HG03521 (cell line): ENCODE measurements at regions not wholly inside any gene's neighbourhood (a gene's known extent, or its start where the extent isn't known, plus 50 kb on each side); places are given as distances from the start of the nearest gene placed in this dataset.

Experiments
- ATAC-seq: cut with Tn5 transposase; IDR thresholded peaks from one replicate; pipeline ENCODE4 v1.9.1; 2021; ENCODE audit warnings: mild to moderate bottlenecking, moderate library complexity; ENCODE audit not compliant: unreplicated experiment

DNA sequence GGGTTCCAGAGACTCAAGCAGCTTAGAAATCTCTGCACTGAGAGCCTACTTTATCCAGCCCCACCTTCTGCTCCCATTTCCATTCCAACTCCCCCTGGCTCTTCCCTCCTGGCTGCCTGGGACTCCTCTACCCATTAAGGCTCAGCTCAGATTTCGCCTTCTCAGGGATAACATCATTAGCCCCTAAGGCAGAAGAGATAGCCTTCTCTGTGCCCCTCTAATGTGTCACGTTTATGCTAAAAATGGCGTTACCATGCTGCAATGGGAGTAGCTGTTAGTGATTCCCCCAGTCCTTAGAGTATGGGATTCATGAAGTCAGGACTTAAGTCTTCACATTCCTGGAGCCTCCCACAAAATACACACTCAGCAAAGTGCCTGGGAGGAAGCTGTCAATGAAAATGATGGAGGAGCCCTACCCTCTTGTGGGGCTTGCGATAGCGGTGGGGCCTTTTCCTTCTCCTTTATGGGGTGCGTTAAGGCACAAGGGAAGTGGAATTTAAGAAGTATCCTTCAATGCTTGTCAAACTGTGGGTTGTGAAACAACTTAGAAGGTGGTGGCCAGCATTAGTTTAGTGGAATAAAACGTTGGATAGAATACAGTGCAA, 144.7 kb upstream of the COPS8 start:
- no peak for ATAC-seq

- ATAC-seq, result no peak
These were observed 144.1 kb upstream of the COPS8 start for GRCh38 chr2:236941551-236941950.

GRCh38 chr2:236942554-236942953, 143.1 kb upstream of the COPS8 start:
- ATAC-seq, result no peak

DNA sequence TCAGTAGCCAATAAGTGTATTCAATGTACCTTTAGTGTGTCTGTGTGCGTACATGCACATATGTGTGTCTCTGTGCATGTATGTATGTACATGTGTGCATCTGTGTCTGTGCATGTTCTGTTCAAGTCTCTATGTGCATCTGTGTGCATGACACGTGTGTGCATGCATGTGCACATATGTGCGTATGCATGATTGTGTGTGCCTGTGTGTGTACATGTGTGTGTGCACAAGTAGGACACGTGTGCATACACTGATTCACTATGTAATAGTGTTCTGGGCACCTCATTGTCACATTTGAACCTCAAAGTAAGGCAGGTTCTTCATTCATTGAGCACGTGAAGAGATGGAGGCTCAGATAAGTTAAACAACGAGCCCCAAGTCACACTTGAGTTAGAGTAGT, 142.6 kb upstream of the COPS8 start:
- no peak for ATAC-seq

- no peak for ATAC-seq
These were observed 141.7 kb upstream of the COPS8 start for GRCh38 chr2:236943841-236944513.

DNA sequence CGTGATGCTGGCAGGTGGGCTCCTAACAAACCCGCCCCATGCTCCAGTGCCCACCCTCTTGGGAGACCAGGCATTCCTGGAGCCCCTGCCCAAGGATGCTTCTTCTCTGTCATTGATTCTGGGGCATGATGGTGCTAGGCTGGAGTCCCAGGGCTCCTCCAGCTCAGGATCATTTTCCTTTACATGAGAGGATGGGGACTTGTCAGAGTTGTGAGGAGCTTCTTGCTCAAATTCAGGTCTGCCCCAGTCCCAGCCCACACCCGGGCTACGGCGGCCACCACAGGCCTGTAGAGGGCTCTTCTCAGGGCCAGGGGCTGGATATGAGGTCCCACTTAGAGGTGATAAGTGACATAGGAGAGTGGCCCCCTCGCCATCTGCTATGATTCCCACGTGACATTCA, 141.1 kb upstream of the COPS8 start:
- ATAC-seq, result no peak

DNA sequence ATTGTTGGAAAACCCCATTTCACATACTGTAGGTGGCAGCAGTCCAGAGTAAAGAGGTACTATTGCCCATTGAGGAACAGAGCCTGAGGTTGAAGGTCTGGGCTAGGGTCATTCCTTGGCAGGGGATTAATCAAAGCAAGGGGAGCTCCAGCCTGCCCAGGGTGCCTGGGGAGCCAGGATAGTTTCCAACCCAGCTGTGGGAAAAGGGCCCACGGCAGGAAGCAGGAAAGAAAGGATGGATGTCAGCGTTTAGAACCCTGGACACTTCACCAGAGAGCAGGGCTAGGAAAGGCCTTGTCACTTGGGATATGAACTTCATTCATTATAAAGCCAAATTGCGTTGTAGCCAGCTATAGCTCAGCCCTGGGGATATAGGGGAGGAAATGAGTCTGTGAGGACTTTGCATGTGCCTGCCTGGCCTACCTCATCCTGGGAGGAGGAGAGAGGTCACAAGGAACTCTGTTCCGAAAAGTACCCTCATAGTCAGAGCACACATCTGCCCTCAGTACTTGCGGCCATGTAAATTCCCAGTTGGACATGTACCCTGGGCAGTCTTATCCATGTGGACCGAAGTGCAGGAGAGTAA, 140.2 kb upstream of the COPS8 start:
- no peak for ATAC-seq

DNA sequence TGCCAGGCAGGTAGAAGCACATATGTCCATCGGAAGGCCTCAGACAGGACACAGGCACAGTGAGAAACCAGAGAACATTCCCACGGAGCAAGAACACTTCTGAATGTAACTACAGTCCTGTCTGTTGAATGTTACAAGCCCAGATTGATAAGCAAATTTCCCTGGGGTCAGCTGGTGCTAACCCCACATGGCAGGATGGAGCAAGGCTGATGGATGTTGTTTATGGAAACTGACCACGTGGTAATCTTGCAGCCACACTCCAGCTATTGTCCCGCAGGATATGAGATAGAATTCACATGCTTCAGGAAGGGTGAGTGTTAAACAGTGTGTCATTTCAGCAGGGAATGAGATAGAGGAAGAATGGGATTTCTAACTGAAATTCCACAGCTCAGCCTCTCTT, 138.8 kb upstream of the COPS8 start:
- ATAC-seq, result no peak

- no peak for ATAC-seq
These were observed 138.4 kb upstream of the COPS8 start for GRCh38 chr2:236947294-236947693.

- no peak for ATAC-seq
These were observed 137.8 kb upstream of the COPS8 start for GRCh38 chr2:236947896-236948295.

DNA sequence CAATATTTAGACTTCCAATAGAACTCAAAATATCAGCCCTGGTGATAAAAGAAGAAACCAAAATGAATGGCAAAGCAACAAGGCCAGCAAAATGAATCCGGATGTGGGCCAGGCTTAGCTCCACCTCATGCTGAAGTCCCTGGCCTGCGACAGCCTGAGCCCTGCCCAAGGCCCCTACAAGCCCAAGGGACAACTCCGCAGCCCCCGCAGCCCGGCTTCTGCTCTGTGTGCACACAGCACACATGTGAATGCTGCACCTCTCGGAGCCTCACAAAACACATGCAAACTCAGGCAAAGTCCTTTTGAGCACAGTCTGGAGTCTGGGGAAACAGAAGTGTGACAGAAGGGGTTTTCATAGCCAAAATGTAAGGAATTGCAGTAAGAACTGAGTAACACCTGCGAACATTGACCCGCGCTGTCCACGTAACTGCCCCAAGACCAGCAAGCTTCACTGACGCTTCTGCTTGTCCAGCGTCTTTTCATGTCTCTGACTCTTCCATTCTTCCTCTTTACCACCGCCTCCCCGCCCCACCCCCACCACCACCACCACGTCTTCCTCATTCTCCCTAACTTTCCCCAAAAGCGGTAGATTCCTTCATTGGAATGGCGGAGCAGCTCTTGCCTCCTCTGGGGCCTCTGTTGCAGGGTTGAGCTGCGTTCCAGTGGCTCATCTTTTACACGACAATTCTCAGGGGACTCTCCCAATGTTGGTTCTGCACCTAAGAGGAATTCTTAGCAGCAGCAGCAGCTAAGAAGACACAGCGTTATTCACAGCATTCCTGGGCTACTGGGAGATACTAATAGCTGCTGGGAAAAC, 136.4 kb upstream of the COPS8 start:
- ATAC-seq, result no peak

DNA sequence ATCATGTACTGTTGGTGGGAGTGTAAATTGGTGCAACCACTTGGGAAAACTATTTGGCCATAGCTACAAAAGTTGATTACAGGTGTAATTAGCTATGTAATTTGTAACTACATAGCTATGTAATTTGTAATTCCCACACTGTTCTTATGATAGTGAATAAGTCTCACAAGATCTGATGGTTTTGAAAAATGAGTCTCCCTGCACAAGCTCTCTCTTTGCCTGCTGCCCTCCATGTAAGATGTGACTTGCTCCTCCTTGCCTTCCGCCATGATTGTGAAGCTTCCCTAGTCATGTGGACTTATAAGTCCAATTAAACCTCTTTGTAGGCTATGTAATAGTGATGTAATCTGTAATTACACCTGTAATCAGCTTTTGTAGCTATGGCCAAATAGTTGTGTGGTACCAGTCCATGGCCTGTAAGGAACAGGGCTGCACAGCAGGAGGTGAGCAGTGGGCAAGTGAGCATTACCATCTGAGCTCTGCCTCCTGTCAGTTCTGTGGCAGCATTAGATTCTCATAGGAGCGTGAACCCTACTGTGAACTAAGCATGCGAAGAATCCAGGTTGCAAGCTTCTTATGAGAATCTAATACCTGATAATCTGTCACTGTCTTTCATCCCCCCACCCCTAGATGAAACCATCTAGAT, 133.7 kb upstream of the COPS8 start:
- ATAC-seq, result no peak

- no peak for ATAC-seq
These were observed 131.0 kb upstream of the COPS8 start for GRCh38 chr2:236954641-236955040.

- ATAC-seq, result no peak
These were observed 130.1 kb upstream of the COPS8 start for GRCh38 chr2:236955521-236956030.

- ATAC-seq, result no peak
These were observed 129.6 kb upstream of the COPS8 start for GRCh38 chr2:236956031-236956618.

GRCh38 chr2:236956641-236957040, 129.0 kb upstream of the COPS8 start:
- ATAC-seq, result no peak

DNA sequence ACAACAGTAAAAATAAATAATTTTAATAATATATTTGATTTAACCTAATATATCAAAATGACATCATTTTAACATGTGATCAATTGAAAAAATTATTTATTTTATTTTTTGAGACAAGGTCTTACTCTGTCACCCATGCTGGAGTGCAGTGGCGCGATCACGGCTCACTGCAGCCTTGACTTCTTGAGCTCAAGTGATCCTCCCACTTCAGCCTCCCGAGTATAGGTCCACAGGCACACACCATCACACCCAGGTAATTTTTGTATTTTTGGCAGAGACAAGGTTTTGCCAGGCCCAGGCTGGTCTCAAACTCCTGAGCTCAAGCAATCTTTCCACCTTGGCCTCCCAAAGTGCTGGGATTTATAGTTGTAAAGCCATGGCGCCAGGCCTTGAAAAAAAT, 126.7 kb upstream of the COPS8 start:
- no peak for ATAC-seq

GRCh38 chr2:236959876-236960275, 125.8 kb upstream of the COPS8 start:
- no peak for ATAC-seq

- no peak for ATAC-seq
These were observed 125.2 kb upstream of the COPS8 start for GRCh38 chr2:236960531-236960930.

DNA sequence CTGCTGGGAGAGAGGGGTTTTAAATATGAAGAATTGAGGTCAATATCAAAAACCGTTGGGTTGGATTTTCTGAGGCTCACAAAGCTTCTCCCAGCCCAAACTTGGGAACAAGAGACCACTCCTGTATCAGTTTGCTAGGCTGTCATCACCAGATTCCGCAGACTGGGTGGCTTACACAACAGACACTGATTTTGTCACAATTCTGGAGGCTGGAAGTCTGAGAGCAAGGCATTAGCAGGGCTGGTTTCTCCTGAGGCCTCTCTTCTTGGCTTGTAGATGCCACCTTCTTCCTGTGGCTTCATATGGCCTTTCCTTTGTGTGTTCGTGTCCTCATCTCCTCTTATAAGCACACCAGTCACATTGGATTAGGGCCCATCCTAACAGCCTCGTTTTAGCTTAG, 122.9 kb upstream of the COPS8 start:
- ATAC-seq, result no peak
